GM19023 (cell line): ENCODE measurements at regions not wholly inside any gene's neighbourhood (a gene's known extent, or its start where the extent isn't known, plus 50 kb on each side); places are given as distances from the start of the nearest gene placed in this dataset.
A peak's percentile ranks its signal among the peaks of the same experiment; 100 is the strongest.

Experiments
- ATAC-seq: cut with Tn5 transposase; IDR thresholded peaks from one replicate; pipeline ENCODE4 v1.9.1; 2021; ENCODE audit warnings: mild to moderate bottlenecking, moderate library complexity; ENCODE audit not compliant: unreplicated experiment

GRCh38 chr13:68697551-68697950 is 1410.1 kb upstream of the ATXN8OS start:
- ATAC-seq, result no peak

- no peak for ATAC-seq
Measured at GRCh38 chr13:68696907-68697306, 1410.7 kb upstream of the ATXN8OS start.

- no peak for ATAC-seq
Measured at GRCh38 chr13:68692049-68692448, 1415.6 kb upstream of the ATXN8OS start.

- ATAC-seq, result no peak
Measured at GRCh38 chr13:68690567-68690966, 1417.1 kb upstream of the ATXN8OS start.

- ATAC-seq, result no peak
Measured at GRCh38 chr13:68676513-68677115, 1431.0 kb upstream of the ATXN8OS start.

GRCh38 chr13:68675209-68675608 is 1432.4 kb upstream of the ATXN8OS start:
- no peak for ATAC-seq

GRCh38 chr13:68667863-68668262 is 1437.7 kb upstream of the PCDH9 start:
- no peak for ATAC-seq

GRCh38 chr13:68666774-68667397 is 1436.8 kb upstream of the PCDH9 start:
- ATAC-seq, result no peak

- no peak for ATAC-seq
Measured at GRCh38 chr13:68645814-68646213, 1415.7 kb upstream of the PCDH9 start.

- no peak for ATAC-seq
Measured at GRCh38 chr13:68644611-68645010, 1414.5 kb upstream of the PCDH9 start.

GRCh38 chr13:68636784-68637183 is 1406.6 kb upstream of the PCDH9 start:
- ATAC-seq, result no peak

- ATAC-seq, result no peak
Measured at GRCh38 chr13:68628994-68629393, 1398.9 kb upstream of the PCDH9 start.

- no peak for ATAC-seq
Measured at GRCh38 chr13:68627379-68627778, 1397.2 kb upstream of the PCDH9 start.

- no peak for ATAC-seq
Measured at GRCh38 chr13:68616600-68617222, 1386.6 kb upstream of the PCDH9 start.

GRCh38 chr13:68609661-68610060 is 1379.5 kb upstream of the PCDH9 start:
- no peak for ATAC-seq

GRCh38 chr13:68608147-68608546 is 1378.0 kb upstream of the PCDH9 start:
- no peak for ATAC-seq

GRCh38 chr13:68597641-68598040 is 1367.5 kb upstream of the PCDH9 start:
- ATAC-seq, result no peak

GRCh38 chr13:68588623-68589022 is 1358.5 kb upstream of the PCDH9 start:
- ATAC-seq, result peak; percentile 100

GRCh38 chr13:68584776-68585175 is 1354.6 kb upstream of the PCDH9 start:
- ATAC-seq, result no peak

GRCh38 chr13:68574053-68574452 is 1343.9 kb upstream of the PCDH9 start:
- no peak for ATAC-seq

- ATAC-seq, result no peak
Measured at GRCh38 chr13:68551701-68552522, 1321.8 kb upstream of the PCDH9 start.

GRCh38 chr13:68550330-68550729 is 1320.2 kb upstream of the PCDH9 start:
- no peak for ATAC-seq
